Panc1 (cell line): ENCODE measurements at regions not wholly inside any gene's neighbourhood (a gene's known extent, or its start where the extent isn't known, plus 50 kb on each side); places are given as distances from the start of the nearest gene placed in this dataset.

Experiments used
- POLR2AphosphoS5 ChIP-seq: IDR thresholded peaks from 2 replicates; pipeline ENCODE4 v1.6.1; 2012; ENCODE audit warnings: mild to moderate bottlenecking, low read depth, low read length, moderate library complexity
- SIN3A ChIP-seq: IDR thresholded peaks from 2 replicates; pipeline ENCODE4 v1.6.1; 2012; ENCODE audit warnings: low read depth, mild to moderate bottlenecking, low read length, moderate library complexity, borderline replicate concordance; ENCODE audit not compliant: insufficient read depth
- TF ChIP-seq, protein P1 (sequence below): fragments of 450-650 bp; IDR thresholded peaks from 2 replicates; pipeline ENCODE4 v1.5.1; 2017; ENCODE audit warnings: mild to moderate bottlenecking

DNA sequence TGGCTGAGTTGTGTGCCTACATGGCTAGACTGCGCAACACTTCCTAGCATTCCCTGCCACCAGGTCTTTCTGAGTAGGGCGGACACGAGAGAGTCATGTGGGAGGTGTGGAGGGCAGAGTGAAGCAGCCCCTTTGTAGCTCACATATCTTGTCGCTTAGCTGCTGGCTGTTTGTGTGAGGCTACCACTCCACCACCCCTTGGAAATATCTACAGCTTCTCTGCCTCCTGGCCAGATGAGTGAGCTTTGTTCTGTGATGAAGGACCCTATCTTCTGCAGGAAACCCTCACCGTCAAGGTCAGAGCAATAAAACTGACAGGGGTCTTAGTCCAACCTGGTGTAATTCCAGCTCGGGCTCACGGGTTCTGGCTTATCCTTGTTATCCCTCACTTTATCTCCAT lies 232.1 kb upstream of the ASIC2 start:
- TF ChIP-seq POLR2AphosphoS5 (no peak), SIN3A (no peak)
- TF ChIP-seq, protein P1, sequence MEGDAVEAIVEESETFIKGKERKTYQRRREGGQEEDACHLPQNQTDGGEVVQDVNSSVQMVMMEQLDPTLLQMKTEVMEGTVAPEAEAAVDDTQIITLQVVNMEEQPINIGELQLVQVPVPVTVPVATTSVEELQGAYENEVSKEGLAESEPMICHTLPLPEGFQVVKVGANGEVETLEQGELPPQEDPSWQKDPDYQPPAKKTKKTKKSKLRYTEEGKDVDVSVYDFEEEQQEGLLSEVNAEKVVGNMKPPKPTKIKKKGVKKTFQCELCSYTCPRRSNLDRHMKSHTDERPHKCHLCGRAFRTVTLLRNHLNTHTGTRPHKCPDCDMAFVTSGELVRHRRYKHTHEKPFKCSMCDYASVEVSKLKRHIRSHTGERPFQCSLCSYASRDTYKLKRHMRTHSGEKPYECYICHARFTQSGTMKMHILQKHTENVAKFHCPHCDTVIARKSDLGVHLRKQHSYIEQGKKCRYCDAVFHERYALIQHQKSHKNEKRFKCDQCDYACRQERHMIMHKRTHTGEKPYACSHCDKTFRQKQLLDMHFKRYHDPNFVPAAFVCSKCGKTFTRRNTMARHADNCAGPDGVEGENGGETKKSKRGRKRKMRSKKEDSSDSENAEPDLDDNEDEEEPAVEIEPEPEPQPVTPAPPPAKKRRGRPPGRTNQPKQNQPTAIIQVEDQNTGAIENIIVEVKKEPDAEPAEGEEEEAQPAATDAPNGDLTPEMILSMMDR, result no peak
